Smooth muscle cell (in vitro differentiated cells): ENCODE measurements at regions not wholly inside any gene's neighbourhood (a gene's known extent, or its start where the extent isn't known, plus 50 kb on each side); places are given as distances from the start of the nearest gene placed in this dataset.

Experiments used
- DNase-seq: peaks from one replicate; lab custom pipeline; 2025; ENCODE audit not compliant: unreplicated experiment; lab: John Stamatoyannopoulos, UW
- H2AFZ ChIP-seq: fragments of 200-600 bp; sonication (generic); 2 replicates; pipeline ENCODE4 v1.6.0; 2016; ENCODE audit warnings: antibody characterized with exemption, low read depth, mild to moderate bottlenecking
- H3F3A ChIP-seq: fragments of 200-600 bp; sonication (generic); 2 replicates; pipeline ENCODE4 v1.6.0; 2017; ENCODE audit warnings: antibody characterized with exemption, low read depth
- H3K27ac ChIP-seq: fragments of 200-600 bp; sonication (generic); 2 replicates; pipeline ENCODE4 v1.5.1; 2016; ENCODE audit warnings: low read depth, mild to moderate bottlenecking
- H3K27me3 ChIP-seq: fragments of 200-600 bp; sonication (generic); 2 replicates; pipeline ENCODE4 v1.6.1; 2016; ENCODE audit warnings: low read depth, mild to moderate bottlenecking
- H3K36me3 ChIP-seq: fragments of 200-600 bp; sonication (generic); 2 replicates; pipeline ENCODE4 v1.5.1; 2016; ENCODE audit warnings: low read depth
- H3K4me1 ChIP-seq: fragments of 200-600 bp; sonication (generic); 2 replicates; pipeline ENCODE4 v1.5.1; 2016; ENCODE audit warnings: low read depth
- H3K4me2 ChIP-seq: fragments of 200-600 bp; sonication (generic); 2 replicates; pipeline ENCODE4 v1.6.0; 2016; ENCODE audit warnings: mild to moderate bottlenecking
- H3K4me3 ChIP-seq: fragments of 200-600 bp; sonication (generic); 2 replicates; pipeline ENCODE4 v1.5.1; 2016; ENCODE audit warnings: mild to moderate bottlenecking
- H3K79me2 ChIP-seq: fragments of 200-600 bp; sonication (generic); 2 replicates; pipeline ENCODE4 v1.6.0; 2016; ENCODE audit warnings: low read depth, mild to moderate bottlenecking
- H3K9ac ChIP-seq: fragments of 200-600 bp; sonication (generic); 2 replicates; pipeline ENCODE4 v1.6.0; 2016; ENCODE audit warnings: low read depth
- H3K9me3 ChIP-seq: fragments of 200-600 bp; sonication (generic); replicated peaks from 2 replicates; pipeline ENCODE4 v1.5.1; 2016; ENCODE audit warnings: low read depth
- H4K20me1 ChIP-seq: fragments of 200-600 bp; sonication (generic); 2 replicates; pipeline ENCODE4 v1.6.0; 2016; ENCODE audit warnings: low read depth
- whole genome bisulfite sequencing: methylation state at CpG from one replicate; pipeline ENCODE4 v1.1.7; 2016; ENCODE audit warnings: low lambda C conversion rate; 5-methylcytosine and 5-hydroxymethylcytosine counted together
- TF ChIP-seq, protein P1 (sequence below): fragments of 200-600 bp; sonication (generic); IDR thresholded peaks from 2 replicates; pipeline ENCODE4 v1.5.1; 2017; ENCODE audit warnings: borderline replicate concordance, mild to moderate bottlenecking, antibody characterized with exemption; ENCODE audit not compliant: insufficient read depth, poor library complexity, severe bottlenecking

GRCh38 chr12:113667676-113668356 lies 196.1 kb upstream of the LHX5 start:
- H2AFZ ChIP-seq: no peak overlapping the region
- no peaks in the 10 kb centered on the region for H3F3A ChIP-seq
- WGBS: 85% methylated on average over 6 of the region's 6 CpGs
- peaks cover 16% of the 10 kb centered on the region for H3K27me3 ChIP-seq
- H3K9ac ChIP-seq: no peak overlapping the region
- DNase-seq: no peak
- TF ChIP-seq, protein P1, sequence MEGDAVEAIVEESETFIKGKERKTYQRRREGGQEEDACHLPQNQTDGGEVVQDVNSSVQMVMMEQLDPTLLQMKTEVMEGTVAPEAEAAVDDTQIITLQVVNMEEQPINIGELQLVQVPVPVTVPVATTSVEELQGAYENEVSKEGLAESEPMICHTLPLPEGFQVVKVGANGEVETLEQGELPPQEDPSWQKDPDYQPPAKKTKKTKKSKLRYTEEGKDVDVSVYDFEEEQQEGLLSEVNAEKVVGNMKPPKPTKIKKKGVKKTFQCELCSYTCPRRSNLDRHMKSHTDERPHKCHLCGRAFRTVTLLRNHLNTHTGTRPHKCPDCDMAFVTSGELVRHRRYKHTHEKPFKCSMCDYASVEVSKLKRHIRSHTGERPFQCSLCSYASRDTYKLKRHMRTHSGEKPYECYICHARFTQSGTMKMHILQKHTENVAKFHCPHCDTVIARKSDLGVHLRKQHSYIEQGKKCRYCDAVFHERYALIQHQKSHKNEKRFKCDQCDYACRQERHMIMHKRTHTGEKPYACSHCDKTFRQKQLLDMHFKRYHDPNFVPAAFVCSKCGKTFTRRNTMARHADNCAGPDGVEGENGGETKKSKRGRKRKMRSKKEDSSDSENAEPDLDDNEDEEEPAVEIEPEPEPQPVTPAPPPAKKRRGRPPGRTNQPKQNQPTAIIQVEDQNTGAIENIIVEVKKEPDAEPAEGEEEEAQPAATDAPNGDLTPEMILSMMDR: no peak
- H3K9me3 ChIP-seq: no peaks in the 10 kb centered on the region
- no peaks in the 10 kb centered on the region for H3K79me2 ChIP-seq
- H3K4me2 ChIP-seq: no peak overlapping the region
- no peak overlapping the region for H3K27ac ChIP-seq
- no peaks in the 10 kb centered on the region for H4K20me1 ChIP-seq
- peaks cover 18% of the 10 kb centered on the region for H3K4me1 ChIP-seq
- H3K4me3 ChIP-seq: no peak overlapping the region
- H3K36me3 ChIP-seq: no peaks in the 10 kb centered on the region

GRCh38 chr12:113667095-113667494 lies 195.4 kb upstream of the LHX5 start:
- no peak overlapping the region for H3K4me3 ChIP-seq
- H3K36me3 ChIP-seq: no peaks in the 10 kb centered on the region
- peaks cover 16% of the 10 kb centered on the region for H3K27me3 ChIP-seq
- H3K4me2 ChIP-seq: no peak overlapping the region
- H3K9ac ChIP-seq: no peak overlapping the region
- H2AFZ ChIP-seq: no peak overlapping the region
- no peak overlapping the region for H3K27ac ChIP-seq
- H3K4me1 ChIP-seq: peaks cover 20% of the 10 kb centered on the region
- H3K79me2 ChIP-seq: no peaks in the 10 kb centered on the region
- H4K20me1 ChIP-seq: no peaks in the 10 kb centered on the region
- WGBS: 82% methylated on average over 1 of the region's 1 CpG
- DNase-seq: no peak
- TF ChIP-seq, protein P1: no peak
- H3K9me3 ChIP-seq: no peaks in the 10 kb centered on the region
- no peaks in the 10 kb centered on the region for H3F3A ChIP-seq

GRCh38 chr12:113666223-113666622 lies 194.6 kb upstream of the LHX5 start:
- Histone ChIP-seq H3K27ac (no peak overlapping the region), H3F3A (no peaks in the 10 kb centered on the region), H3K79me2 (no peaks in the 10 kb centered on the region), H3K36me3 (no peaks in the 10 kb centered on the region), H4K20me1 (no peaks in the 10 kb centered on the region), H3K4me1 (peaks cover 20% of the 10 kb centered on the region), H3K4me3 (no peak overlapping the region), H3K9me3 (no peaks in the 10 kb centered on the region), H2AFZ (no peak overlapping the region), H3K4me2 (no peak overlapping the region), H3K9ac (no peak overlapping the region), H3K27me3 (peaks cover 16% of the 10 kb centered on the region)
- TF ChIP-seq, protein P1: no peak
- DNase-seq: no peak
- 89% methylated on average over 6 of the region's 6 CpGs for WGBS

GRCh38 chr12:113665457-113665856 lies 193.8 kb upstream of the LHX5 start:
- Histone ChIP-seq H3K4me2 (no peak overlapping the region), H3K9ac (no peak overlapping the region), H3F3A (no peaks in the 10 kb centered on the region), H3K36me3 (no peaks in the 10 kb centered on the region), H4K20me1 (no peaks in the 10 kb centered on the region), H3K4me1 (peaks cover 20% of the 10 kb centered on the region), H3K27ac (no peak overlapping the region), H3K9me3 (no peaks in the 10 kb centered on the region), H3K79me2 (no peaks in the 10 kb centered on the region), H3K27me3 (peaks cover 13% of the 10 kb centered on the region), H3K4me3 (no peak overlapping the region), H2AFZ (no peak overlapping the region)
- TF ChIP-seq, protein P1: no peak
- DNase-seq: no peak
- WGBS: 99% methylated on average over 4 of the region's 4 CpGs
